GM10248 (cell line): ENCODE measurements at regions not wholly inside any gene's neighbourhood (a gene's known extent, or its start where the extent isn't known, plus 50 kb on each side); places are given as distances from the start of the nearest gene placed in this dataset.

ENCODE experiments used
- CTCF ChIA-PET: fragments of 300-600 bp; sonication (Branson Sonifier 250); formaldehyde crosslinking; extraction: SDS; loops from one replicate; lab custom pipeline; 2021; ENCODE audit warnings: antibody characterized with exemption; lab: Yijun Ruan, JAX
- POLR2A ChIA-PET: fragments of 350-650 bp; sonication (Branson Sonifier 250); formaldehyde crosslinking; extraction: SDS; loops from one replicate; lab custom pipeline; 2020; ENCODE audit warnings: antibody characterized with exemption; lab: Yijun Ruan, JAX
- DNase-seq: peaks from one replicate; pipeline ENCODE4 v3.0.0; 2012; ENCODE audit errors: extremely low spot score
- TF ChIP-seq, protein P1 (sequence below): IDR thresholded peaks from 2 replicates; pipeline ENCODE4 v1.5.1; 2012; ENCODE audit warnings: mild to moderate bottlenecking, low read depth; ENCODE audit errors: extremely low read depth, missing control alignments, control extremely low read depth

DNA sequence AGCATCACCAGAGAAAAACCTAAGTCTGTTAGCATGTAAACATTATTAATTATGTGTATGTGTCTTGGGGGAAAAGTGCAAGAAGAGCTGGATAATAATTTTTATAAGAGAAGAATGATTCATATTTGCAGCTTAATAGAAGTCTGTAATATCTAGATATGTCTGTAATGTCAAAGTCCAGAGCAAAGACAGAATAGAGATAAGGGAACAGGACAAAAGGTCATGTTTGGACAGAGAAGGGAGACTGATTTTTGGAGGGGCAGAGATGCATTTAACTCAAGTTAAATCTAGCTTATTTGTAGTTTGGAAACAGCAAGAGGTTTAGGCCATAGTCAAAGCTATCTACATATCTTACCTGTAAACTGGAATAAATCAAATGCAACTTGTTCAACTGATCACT is 61.2 kb downstream of the MAGED1 start:
- no peak for DNase-seq
- TF ChIP-seq, protein P1, sequence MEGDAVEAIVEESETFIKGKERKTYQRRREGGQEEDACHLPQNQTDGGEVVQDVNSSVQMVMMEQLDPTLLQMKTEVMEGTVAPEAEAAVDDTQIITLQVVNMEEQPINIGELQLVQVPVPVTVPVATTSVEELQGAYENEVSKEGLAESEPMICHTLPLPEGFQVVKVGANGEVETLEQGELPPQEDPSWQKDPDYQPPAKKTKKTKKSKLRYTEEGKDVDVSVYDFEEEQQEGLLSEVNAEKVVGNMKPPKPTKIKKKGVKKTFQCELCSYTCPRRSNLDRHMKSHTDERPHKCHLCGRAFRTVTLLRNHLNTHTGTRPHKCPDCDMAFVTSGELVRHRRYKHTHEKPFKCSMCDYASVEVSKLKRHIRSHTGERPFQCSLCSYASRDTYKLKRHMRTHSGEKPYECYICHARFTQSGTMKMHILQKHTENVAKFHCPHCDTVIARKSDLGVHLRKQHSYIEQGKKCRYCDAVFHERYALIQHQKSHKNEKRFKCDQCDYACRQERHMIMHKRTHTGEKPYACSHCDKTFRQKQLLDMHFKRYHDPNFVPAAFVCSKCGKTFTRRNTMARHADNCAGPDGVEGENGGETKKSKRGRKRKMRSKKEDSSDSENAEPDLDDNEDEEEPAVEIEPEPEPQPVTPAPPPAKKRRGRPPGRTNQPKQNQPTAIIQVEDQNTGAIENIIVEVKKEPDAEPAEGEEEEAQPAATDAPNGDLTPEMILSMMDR = no peak
- POLR2A ChIA-PET = no interaction called here
- CTCF ChIA-PET = no interaction called here

DNA sequence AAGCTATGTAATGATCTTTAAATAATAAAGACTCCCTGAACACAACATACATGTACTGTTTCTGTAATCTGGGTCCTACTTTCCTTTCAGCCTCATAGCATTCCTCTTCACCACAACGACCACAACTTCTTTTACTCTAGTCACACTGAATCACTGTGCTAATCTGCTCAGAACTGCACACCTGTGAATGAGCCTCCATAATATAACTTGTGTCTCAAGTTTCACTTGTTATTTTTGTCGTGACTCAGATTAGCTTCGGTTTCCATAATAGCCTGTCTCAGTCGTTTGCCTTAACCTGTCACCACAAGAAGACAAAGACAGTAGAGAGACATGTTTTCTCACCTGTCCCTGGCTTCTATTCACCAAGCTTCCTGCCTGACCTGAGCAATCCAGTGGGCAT is 61.8 kb downstream of the MAGED1 start:
- ChIA-PET CTCF (no interaction called here), POLR2A (no interaction called here)
- TF ChIP-seq, protein P1 = no peak
- DNase-seq = peak; percentile 17

DNA sequence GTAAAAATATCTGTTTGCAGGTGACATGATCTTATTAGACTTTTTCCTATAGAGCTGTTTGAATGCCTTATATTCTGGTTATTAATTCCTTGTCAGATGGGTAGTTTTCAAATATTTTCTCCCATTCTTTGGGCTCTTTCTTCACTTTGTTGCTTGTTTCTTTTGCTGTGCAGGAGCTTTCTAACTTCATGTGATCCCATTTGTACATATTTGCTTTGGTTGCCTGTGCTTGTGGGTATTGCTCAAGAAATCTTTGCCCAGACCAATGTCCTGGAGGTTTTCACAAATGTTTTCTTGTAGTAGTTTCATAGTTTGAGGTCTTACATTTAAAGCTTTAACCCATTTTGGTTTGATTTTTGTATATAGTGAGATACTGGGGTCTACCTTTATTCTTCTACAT is 63.0 kb downstream of the MAGED1 start:
- DNase-seq = no peak
- ChIA-PET POLR2A (no interaction called here), CTCF (no interaction called here)
- TF ChIP-seq, protein P1 = no peak

DNA sequence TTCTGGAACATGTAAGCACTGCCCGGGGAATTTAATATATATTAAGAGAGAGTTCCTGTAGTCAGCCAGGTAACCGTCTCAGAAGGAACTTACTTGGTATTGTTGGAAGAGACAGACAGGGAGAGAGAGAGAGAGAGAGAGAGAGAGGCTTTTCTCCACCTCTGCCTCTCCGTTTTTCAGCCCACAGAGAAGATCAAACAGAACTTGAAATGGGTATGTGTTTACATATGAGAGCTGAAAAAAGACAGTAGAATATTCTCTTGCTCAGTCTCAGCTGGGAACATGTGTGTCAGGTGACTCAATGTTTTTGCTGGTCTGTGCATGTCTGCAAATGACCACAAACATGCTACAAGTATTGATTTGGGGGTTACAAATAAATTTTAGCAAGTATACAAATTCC is 81.9 kb downstream of the MAGED1 start:
- POLR2A ChIA-PET = no interaction called here

DNA sequence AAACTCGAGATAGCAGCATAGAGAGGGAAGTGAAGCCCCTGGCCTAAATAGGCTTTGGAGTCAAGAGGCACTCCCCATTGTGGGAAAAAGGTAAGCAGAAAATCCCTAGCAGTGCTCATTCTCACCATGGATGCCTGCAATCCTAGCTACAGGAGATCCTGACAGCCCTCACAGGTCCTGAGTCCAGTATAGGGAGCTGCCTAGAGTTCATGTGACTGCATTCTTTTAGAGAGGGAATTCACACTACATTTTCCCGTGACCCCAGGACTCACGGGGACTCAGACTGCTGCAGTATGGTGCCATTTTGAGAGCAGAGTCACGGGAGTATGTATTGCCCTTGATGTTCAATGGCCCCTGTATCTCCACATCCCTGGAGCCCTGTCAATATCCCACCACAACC is 82.4 kb downstream of the MAGED1 start:
- POLR2A ChIA-PET = no interaction called here
- CTCF ChIA-PET = no interaction called here
- TF ChIP-seq, protein P1 = no peak
- DNase-seq = no peak

More for the DNA sequence above, 81.9 kb downstream of the MAGED1 start:
- DNase-seq = no peak
- TF ChIP-seq, protein P1 = no peak
- CTCF ChIA-PET = no interaction called here

DNA sequence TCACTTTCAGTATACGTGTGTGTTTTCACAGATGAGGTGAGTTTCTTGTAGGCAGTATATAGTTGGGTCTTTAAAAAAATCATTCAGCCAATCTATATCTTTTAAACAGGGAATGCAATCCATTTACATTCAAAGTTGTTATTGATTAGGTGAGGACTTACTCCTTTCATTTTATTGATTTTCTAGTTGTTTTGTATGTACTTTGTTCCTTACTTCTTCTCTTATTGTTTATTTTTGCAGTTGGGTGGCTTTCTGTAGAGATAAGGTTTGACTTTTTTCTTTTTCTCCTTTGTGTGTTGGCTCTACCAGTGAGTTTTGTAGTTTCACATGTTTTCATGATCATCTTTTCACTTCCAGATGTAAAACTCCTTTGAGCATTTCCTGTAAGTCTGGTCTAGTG is 83.1 kb downstream of the MAGED1 start:
- ChIA-PET POLR2A (no interaction called here), CTCF (no interaction called here)
- TF ChIP-seq, protein P1 = no peak
- no peak for DNase-seq
